ENCODE measurements at regions not wholly inside any gene's neighbourhood (a gene's known extent, or its start where the extent isn't known, plus 50 kb on each side); places are given as distances from the start of the nearest gene placed in this dataset.
A peak's percentile ranks its signal among the peaks of the same experiment; 100 is the strongest.

DNA sequence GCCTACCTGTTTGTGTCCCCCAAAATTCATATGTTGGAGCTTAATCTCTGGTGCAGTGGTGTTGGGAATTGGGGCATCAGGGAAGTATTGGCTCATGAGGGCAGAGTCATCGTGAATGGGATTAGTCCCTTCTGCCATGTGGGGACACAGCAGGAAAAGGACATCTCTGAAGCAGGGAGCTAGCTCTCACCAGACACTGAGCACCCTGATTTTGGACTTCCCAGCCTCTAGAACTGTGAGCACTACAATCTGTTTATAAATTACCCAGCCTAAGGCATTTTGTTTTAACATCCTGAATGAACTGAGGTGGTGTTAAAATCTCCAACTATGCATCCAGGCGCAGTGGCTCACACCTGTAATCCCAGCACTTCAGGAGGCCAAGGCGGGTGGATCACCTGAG lies 206.0 kb downstream of the SEC14L1 start:
- no peaks in the 10 kb centered on the region for H3K27me3 ChIP-seq
- no peak overlapping the region for H3K27ac ChIP-seq
- no peak for DNase-seq
- WGBS, 3 donors: 96 to 98% (median 98%) methylated on average over 3 of the region's 3 CpGs
- peaks cover 17% of the 10 kb centered on the region for H3K4me1 ChIP-seq (ENCODE audit: insufficient read depth)
- no peaks in the 10 kb centered on the region for H3K9me3 ChIP-seq
- no peak overlapping the region for H3K4me3 ChIP-seq
- intact Hi-C loops (cut with DNase I): no loop called here
- H3K36me3 ChIP-seq: no peaks in the 10 kb centered on the region
- TF ChIP-seq EP300 (IDR thresholded peaks at IDR 0.05) (no peak), POLR2A (IDR thresholded peaks at IDR 0.05) (no peak)
- TF ChIP-seq, protein P1, sequence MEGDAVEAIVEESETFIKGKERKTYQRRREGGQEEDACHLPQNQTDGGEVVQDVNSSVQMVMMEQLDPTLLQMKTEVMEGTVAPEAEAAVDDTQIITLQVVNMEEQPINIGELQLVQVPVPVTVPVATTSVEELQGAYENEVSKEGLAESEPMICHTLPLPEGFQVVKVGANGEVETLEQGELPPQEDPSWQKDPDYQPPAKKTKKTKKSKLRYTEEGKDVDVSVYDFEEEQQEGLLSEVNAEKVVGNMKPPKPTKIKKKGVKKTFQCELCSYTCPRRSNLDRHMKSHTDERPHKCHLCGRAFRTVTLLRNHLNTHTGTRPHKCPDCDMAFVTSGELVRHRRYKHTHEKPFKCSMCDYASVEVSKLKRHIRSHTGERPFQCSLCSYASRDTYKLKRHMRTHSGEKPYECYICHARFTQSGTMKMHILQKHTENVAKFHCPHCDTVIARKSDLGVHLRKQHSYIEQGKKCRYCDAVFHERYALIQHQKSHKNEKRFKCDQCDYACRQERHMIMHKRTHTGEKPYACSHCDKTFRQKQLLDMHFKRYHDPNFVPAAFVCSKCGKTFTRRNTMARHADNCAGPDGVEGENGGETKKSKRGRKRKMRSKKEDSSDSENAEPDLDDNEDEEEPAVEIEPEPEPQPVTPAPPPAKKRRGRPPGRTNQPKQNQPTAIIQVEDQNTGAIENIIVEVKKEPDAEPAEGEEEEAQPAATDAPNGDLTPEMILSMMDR (IDR thresholded peaks at IDR 0.05): no peak

DNA sequence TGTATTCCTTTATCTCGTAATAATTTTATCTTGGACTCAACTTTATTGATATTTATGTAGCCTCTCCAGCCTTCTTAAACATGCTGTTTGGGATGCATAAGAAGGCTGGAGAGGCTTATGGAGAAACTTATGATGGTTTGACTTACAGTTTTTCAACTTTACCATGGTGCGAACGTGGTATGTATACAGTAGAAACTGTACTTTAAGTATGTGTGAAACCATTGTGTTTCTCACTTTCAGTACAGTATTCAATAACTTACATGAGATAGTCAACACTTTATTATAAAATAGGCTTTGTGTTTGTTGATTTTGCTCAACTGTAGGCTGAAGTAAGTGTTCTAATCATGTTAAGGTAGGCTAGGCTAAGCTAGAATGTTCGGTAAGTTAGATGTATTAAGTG lies 206.8 kb downstream of the SEC14L1 start:
- H3K27me3 ChIP-seq: no peaks in the 10 kb centered on the region
- intact Hi-C loops (cut with DNase I): no loop called here

DNA sequence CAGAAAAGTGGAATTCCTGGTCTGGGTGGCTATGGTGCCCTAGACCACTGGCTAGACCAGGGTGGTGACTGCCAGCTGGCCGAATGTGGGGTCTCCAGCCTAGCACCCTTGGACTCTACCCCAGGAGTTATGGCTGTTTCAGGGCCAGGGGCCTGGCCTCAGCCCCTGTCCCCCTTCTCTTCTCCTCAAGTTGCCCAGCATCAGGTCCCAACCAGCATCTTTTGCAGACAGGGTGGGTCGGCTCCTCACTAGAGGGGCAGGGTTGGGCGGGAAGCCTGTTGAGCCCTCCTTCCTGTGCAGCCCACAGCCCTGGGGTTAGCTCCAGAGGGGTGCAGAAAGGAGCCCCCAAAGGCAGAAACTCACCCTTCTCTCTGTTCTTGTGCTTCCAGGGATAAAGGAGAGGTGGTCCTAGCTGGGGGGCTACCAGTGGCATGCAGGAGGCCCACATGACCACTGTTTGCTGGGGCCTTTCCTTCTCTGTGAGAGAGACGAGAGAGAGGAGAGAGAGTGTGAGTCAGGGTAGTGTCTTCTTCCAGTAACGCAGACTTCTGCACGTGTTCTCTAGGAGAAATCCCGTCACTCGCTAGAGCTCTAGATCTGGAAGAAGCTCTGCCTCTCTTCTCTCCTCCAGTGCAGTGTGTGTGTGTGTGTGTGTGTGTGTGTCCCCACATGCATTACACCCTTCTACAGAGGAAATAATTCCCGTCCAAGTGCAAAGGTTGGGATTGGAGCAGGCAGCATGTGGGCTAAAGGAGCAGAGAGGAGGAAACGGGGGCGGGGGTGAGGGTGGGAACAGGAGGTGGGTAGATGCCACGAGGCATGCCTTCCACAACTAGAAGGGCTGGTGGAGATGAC lies 209.4 kb downstream of the SEC14L1 start:
- no peaks in the 10 kb centered on the region for H3K36me3 ChIP-seq
- TF ChIP-seq EP300 (IDR thresholded peaks at IDR 0.05): no peak
- TF ChIP-seq, protein P1 (IDR thresholded peaks at IDR 0.05): no peak
- intact Hi-C loops (cut with DNase I): no loop called here
- H3K9me3 ChIP-seq: no peaks in the 10 kb centered on the region
- WGBS, 3 donors: 36 to 40% (median 39%) methylated on average over 11 to 12 of the region's 12 CpGs
- H3K27ac ChIP-seq: peak overlapping the region; percentile 54 to 62
- no peak overlapping the region for H3K4me3 ChIP-seq
- H3K27me3 ChIP-seq: no peaks in the 10 kb centered on the region
- peaks cover 30% of the 10 kb centered on the region for H3K4me1 ChIP-seq (ENCODE audit: insufficient read depth)
- DNase-seq: peak in 3 of 5 donors; percentile 21 to 44 (median 37)

More for the DNA sequence above, 206.8 kb downstream of the SEC14L1 start:
- Histone ChIP-seq H3K9me3 (no peaks in the 10 kb centered on the region), H3K36me3 (no peaks in the 10 kb centered on the region), H3K4me1 (ENCODE audit: insufficient read depth) (peaks cover 17% of the 10 kb centered on the region), H3K4me3 (no peak overlapping the region), H3K27ac (no peak overlapping the region)
- TF ChIP-seq EP300 (IDR thresholded peaks at IDR 0.05) (no peak), POLR2A (IDR thresholded peaks at IDR 0.05) (no peak)
- TF ChIP-seq, protein P1 (IDR thresholded peaks at IDR 0.05): no peak
- no peak for DNase-seq
- 92 to 96% (median 95%) methylated on average over 4 of the region's 4 CpGs for WGBS, 3 donors

DNA sequence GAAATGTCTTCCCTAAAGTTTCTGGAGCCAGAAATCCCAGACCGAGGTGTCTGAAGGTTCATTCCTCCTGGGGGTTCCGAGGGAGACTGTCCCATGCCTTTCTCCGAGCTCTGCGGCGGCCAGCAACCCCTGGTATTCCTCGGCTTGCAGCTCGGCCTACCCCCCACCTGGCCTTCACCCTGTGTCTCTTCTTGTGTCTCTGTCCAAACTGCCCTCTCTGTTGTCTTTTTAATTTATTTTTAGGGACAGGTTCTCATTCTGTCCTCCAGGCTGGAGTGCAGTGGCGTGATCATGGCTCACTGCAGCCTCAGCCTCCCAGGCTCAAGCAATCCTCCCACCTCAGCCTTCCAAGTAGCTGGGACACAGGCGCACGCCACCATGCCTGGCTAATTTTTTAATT lies 211.7 kb downstream of the SEC14L1 start:
- intact Hi-C loops (cut with DNase I): no loop called here
- WGBS, 3 donors: 92 to 98% (median 96%) methylated on average over 10 of the region's 10 CpGs
- Histone ChIP-seq H3K27ac (no peak overlapping the region), H3K9me3 (no peaks in the 10 kb centered on the region), H3K36me3 (no peaks in the 10 kb centered on the region), H3K4me3 (no peak overlapping the region), H3K4me1 (ENCODE audit: insufficient read depth) (peaks cover 34% of the 10 kb centered on the region), H3K27me3 (no peaks in the 10 kb centered on the region)
- TF ChIP-seq POLR2A (IDR thresholded peaks at IDR 0.05) (no peak), EP300 (IDR thresholded peaks at IDR 0.05) (no peak)
- TF ChIP-seq, protein P1 (IDR thresholded peaks at IDR 0.05): no peak
- peak in 2 of 5 donors; percentile 8 to 23 for DNase-seq
